ENCODE measurements at regions not wholly inside any gene's neighbourhood (a gene's known extent, or its start where the extent isn't known, plus 50 kb on each side); places are given as distances from the start of the nearest gene placed in this dataset.

GRCh38 chr3:5813521-5813920 lies 626.0 kb downstream of the EDEM1 start:
- Histone ChIP-seq H3K4me1 (ENCODE audit: insufficient read depth, low read length) (no peaks in the 10 kb centered on the region), H3K27ac (ENCODE audit: extremely low read length, insufficient read depth, low read length) (no peak overlapping the region), H3K9me3 (ENCODE audit: low read length) (peaks cover 8% of the 10 kb centered on the region; the same call in 1 of the 2 replicates), H3K27me3 (ENCODE audit: control insufficient read depth in 1 of 2, insufficient read depth in 2 of 2, low read length in 2 of 2) (no peaks in the 10 kb centered on the region; a peak in 1 of 5 replicates), H3K4me3 (replicated peaks in 1 of 3; ENCODE audit: insufficient read depth in 1 of 3, low read depth in 2 of 3, low read length in 3 of 3) (no peak overlapping the region), H2AFZ (ENCODE audit: low read length) (no peak overlapping the region), H4K20me1 (ENCODE audit: insufficient read depth, low read length) (no peaks in the 10 kb centered on the region), H3K36me3 (replicated peaks in 1 of 2; ENCODE audit: control insufficient read depth in 1 of 2, insufficient read depth in 2 of 2, low read length in 2 of 2) (no peaks in the 10 kb centered on the region), H3K4me2 (ENCODE audit: low read depth, low read length) (no peak overlapping the region), H3K9ac (ENCODE audit: insufficient read depth, low read depth, low read length) (no peak overlapping the region), H3K79me2 (ENCODE audit: insufficient read depth, low read length) (no peaks in the 10 kb centered on the region)
- BruUV-seq (replicated peaks): no TSS peak
- FAIRE-seq (no peak), ATAC-seq (no peak), DNase-seq (ENCODE audit: low spot score) (no peak)
- intact Hi-C loops (cut with micrococcal nuclease; ENCODE audit: unreplicated experiment) (no loop called here), in situ Hi-C loops (cut with HindIII; ENCODE audit: extremely low pct_ligation_motif_present, low pct_unique_long_range_greater_than_20kb) (no loop called here)
- POLR2A ChIA-PET: no interaction called here
- 29% methylated on average over 2 of the region's 2 CpGs for WGBS (ENCODE audit: low lambda C conversion rate)
- TF ChIP-seq ZNF615 (CRISPR knock-in tag; IDR thresholded peaks at IDR 0.05; ENCODE audit: borderline replicate concordance): no peak
- no peak for TF ChIP-seq CENPBD1 (CRISPR knock-in tag; IDR thresholded peaks at IDR 0.05; ENCODE audit: borderline replicate concordance, low read depth)
- no peak for TF ChIP-seq KDM6A (CRISPR knock-in tag; IDR thresholded peaks at IDR 0.05; ENCODE audit: low read depth)
- TF ChIP-seq CBFB (CRISPR knock-in tag; IDR thresholded peaks at IDR 0.05): no peak
- no peak for TF ChIP-seq ELF1 (CRISPR knock-in tag; IDR thresholded peaks at IDR 0.05)
- TF ChIP-seq ZBTB26 (CRISPR knock-in tag; IDR thresholded peaks at IDR 0.05; ENCODE audit: borderline replicate concordance): no peak
- TF ChIP-seq MXI1 (IDR thresholded peaks at IDR 0.05; ENCODE audit: borderline replicate concordance, low read depth, low read length): no peak
- no peak for TF ChIP-seq MZF1 (CRISPR knock-in tag; IDR thresholded peaks at IDR 0.05; ENCODE audit: borderline replicate concordance)
- no peak for TF ChIP-seq MIER3 (CRISPR knock-in tag; IDR thresholded peaks at IDR 0.05; ENCODE audit: borderline replicate concordance)
- TF ChIP-seq SP4 (CRISPR knock-in tag; IDR thresholded peaks at IDR 0.05): no peak
- no peak for TF ChIP-seq ZNF414 (CRISPR knock-in tag; IDR thresholded peaks at IDR 0.05)
- no peak for TF ChIP-seq HMGXB4 (CRISPR knock-in tag; IDR thresholded peaks at IDR 0.05; ENCODE audit: borderline replicate concordance in 1 of 2, low read depth in 1 of 2)
- no peak for TF ChIP-seq TGIF2 (CRISPR knock-in tag; IDR thresholded peaks at IDR 0.05)
- no peak for TF ChIP-seq ZNF143 (CRISPR knock-in tag; IDR thresholded peaks at IDR 0.05)
- no peak for TF ChIP-seq ZNF563 (CRISPR knock-in tag; IDR thresholded peaks at IDR 0.05)
- TF ChIP-seq ZNF580 (CRISPR knock-in tag; IDR thresholded peaks at IDR 0.05; ENCODE audit: borderline replicate concordance, low read depth): no peak
- no peak for TF ChIP-seq ZNF264 (CRISPR knock-in tag; IDR thresholded peaks at IDR 0.05)
- TF ChIP-seq TAF1 (CRISPR knock-in tag; IDR thresholded peaks at IDR 0.05): no peak
- no peak for TF ChIP-seq KAT2B (IDR thresholded peaks at IDR 0.05; ENCODE audit: borderline replicate concordance, low read depth, low read length)
- TF ChIP-seq ZBTB7A (CRISPR knock-in tag; IDR thresholded peaks at IDR 0.05): no peak
- CTCF ChIA-PET (ENCODE audit: low intra/inter-chr PET ratio, low total read pairs): no interaction called here
